ACC112 (cell line): ENCODE measurements at regions not wholly inside any gene's neighbourhood (a gene's known extent, or its start where the extent isn't known, plus 50 kb on each side); places are given as distances from the start of the nearest gene placed in this dataset.

Source experiments
- H2AFZ ChIP-seq: fragments of 200-600 bp; sonication (generic); one replicate; pipeline ENCODE4 v1.6.0; 2017; ENCODE audit warnings: antibody characterized with exemption, low read length; ENCODE audit not compliant: unreplicated experiment
- H3K27ac ChIP-seq: fragments of 200-600 bp; sonication (generic); 2 replicates; pipeline ENCODE4 v1.5.1; 2014; ENCODE audit warnings: low read depth, mild to moderate bottlenecking, antibody characterized with exemption, low read length, moderate library complexity
- H3K27me3 ChIP-seq: fragments of 200-600 bp; sonication (generic); 2 replicates; pipeline ENCODE4 v1.6.1; 2014; ENCODE audit warnings: mild to moderate bottlenecking, antibody characterized with exemption, low read length, moderate library complexity, mixed read lengths; ENCODE audit not compliant: insufficient read depth
- H3K36me3 ChIP-seq: fragments of 200-600 bp; sonication (generic); 2 replicates; pipeline ENCODE4 v1.6.1; 2016; ENCODE audit warnings: mild to moderate bottlenecking, antibody characterized with exemption, low read length, moderate library complexity, mixed read lengths; ENCODE audit not compliant: insufficient read depth
- H3K4me1 ChIP-seq: fragments of 200-600 bp; sonication (generic); one replicate; pipeline ENCODE4 v1.6.1; 2016; ENCODE audit warnings: low read length, mixed read lengths; ENCODE audit not compliant: insufficient read depth, unreplicated experiment, control insufficient read depth
- H3K4me3 ChIP-seq: fragments of 200-600 bp; sonication (generic); 2 replicates; pipeline ENCODE4 v1.5.1; 2014; ENCODE audit warnings: mild to moderate bottlenecking, low read depth, low read length
- H3K79me2 ChIP-seq: fragments of 200-600 bp; sonication (generic); one replicate; pipeline ENCODE4 v1.6.0; 2016; ENCODE audit warnings: low read length; ENCODE audit not compliant: control insufficient read depth, unreplicated experiment, insufficient read depth

DNA sequence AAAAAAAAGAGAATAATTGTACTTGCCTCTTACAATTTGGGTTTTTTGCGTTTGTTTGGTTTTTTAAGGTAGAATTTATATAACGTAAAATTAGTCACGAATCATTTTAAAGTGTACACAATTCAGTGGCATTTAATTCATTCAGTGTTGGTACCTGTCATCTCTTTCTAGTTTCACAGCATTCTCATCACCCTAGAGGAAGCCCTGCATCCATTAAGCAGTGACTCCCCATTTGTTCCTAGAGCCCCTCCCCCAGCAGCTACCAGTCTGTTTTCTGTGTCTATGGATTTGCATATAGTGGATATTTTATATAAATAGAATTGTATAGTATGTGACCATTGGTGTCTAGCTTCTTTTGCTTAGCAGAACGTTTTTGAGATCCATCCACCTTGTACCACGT lies 233.2 kb upstream of the FMN2 start:
- Histone ChIP-seq H3K36me3 (no peaks in the 10 kb centered on the region), H3K27me3 (no peaks in the 10 kb centered on the region), H3K4me1 (no peaks in the 10 kb centered on the region), H3K4me3 (no peak overlapping the region), H3K79me2 (no peaks in the 10 kb centered on the region), H3K27ac (no peak overlapping the region), H2AFZ (no peak overlapping the region)

DNA sequence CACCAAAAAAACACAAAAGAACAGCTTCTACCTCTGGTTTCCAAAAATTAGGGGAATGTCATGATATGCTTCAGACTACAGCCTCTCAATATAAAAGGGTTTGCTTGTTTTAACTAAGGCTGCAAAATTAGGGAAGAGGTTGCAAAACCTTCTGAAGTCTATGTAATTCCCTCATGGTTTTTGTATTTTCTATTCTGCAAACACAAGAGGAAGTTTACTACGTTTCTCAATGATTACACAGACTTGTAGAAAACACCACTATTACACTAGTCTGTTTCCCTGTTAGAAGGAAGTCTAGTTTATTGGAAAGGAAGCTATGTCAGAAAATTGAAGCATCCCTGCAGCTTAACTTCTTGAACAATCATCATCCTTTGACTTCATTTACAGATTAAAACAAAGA lies 229.7 kb upstream of the FMN2 start:
- Histone ChIP-seq H2AFZ (no peak overlapping the region), H3K4me1 (no peaks in the 10 kb centered on the region), H3K4me3 (no peak overlapping the region), H3K36me3 (no peaks in the 10 kb centered on the region), H3K27ac (no peak overlapping the region), H3K27me3 (no peaks in the 10 kb centered on the region), H3K79me2 (no peaks in the 10 kb centered on the region)

DNA sequence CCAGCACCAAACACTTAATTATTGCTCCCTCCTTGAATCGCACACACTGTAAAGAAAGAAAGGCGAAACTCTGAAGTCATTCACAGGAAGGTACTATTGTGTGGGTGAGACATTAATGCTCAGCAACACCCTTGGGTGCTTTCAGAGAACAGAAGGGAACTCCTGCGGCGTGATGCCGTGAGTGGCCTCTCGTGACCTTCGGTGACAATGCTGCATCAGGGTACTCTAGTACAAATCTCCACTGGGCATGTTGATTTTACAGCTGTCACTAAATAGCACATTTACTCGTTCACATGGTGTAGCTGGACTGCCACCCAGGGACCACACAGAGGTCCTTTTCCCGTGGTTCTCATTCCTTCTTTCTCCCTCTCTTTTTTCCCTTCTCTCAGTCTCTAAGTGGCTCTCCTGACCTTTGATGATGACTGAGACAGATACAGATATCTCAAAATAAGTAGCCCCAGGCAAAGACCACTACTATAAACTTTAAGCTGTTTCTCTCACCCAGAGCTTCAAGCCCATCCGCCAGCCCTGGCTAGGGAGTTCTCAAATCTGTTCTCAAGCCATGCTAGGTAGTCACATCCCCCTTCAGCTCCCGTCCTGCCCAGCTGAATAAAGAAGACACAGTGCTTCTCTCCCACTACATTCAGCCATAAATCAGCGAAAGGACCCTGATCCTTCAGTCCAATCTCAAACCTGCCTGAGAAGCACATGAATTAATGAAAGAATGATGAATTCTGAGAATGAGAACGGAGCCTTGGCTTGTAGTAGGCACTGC lies 223.4 kb upstream of the FMN2 start:
- 0 out of 2 replicates have a peak, but pooled peaks cover 6% of the 10 kb centered on the region for H3K27me3 ChIP-seq
- H3K79me2 ChIP-seq: no peaks in the 10 kb centered on the region
- no peaks in the 10 kb centered on the region for H3K4me1 ChIP-seq
- no peak overlapping the region for H2AFZ ChIP-seq
- H3K4me3 ChIP-seq: no peak overlapping the region
- no peak overlapping the region for H3K27ac ChIP-seq
- H3K36me3 ChIP-seq: no peaks in the 10 kb centered on the region

DNA sequence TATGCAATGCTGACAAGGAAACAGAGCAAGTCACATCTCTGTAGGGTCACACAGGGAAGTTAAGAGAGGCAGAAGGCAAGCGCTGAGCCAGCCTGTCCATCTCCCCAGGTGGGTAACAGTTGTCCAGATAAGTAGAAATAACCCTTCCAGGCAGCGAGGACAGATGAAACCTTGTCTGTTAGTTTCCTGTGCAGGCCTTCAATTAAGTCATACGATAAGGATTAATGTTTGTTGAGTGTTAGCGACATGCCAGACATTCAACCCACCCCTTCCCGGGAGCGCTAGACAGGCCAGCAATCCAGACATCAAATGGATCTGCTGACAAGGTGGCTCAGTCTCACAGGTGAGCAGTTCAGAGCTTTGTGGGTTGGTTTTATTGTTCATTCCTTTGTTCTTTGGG lies 221.5 kb upstream of the FMN2 start:
- Histone ChIP-seq H2AFZ (no peak overlapping the region), H3K4me3 (no peak overlapping the region), H3K79me2 (no peaks in the 10 kb centered on the region), H3K4me1 (no peaks in the 10 kb centered on the region), H3K27me3 (0 out of 2 replicates have a peak, but pooled peaks cover 6% of the 10 kb centered on the region), H3K36me3 (no peaks in the 10 kb centered on the region), H3K27ac (no peak overlapping the region)

DNA sequence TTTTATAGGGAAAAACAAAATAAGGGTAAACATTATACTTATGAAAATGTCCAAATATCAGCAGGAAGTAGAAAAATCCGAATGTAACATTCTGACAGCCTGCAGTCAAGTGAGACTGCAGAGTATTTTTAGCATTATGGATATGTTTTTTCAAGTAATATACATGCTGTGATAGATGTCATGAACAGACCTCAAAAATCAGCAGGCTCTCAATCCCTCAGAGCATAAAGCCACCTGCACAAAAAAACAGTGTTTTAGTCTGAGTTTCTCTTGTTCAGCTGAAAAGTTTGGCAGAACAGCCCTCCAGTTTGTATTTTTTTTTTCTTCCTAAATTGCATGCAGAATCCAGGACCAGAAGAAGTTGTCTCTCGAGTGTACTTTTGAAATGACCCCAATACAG lies 219.1 kb upstream of the FMN2 start:
- Histone ChIP-seq H2AFZ (no peak overlapping the region), H3K4me1 (no peaks in the 10 kb centered on the region), H3K36me3 (no peaks in the 10 kb centered on the region), H3K27me3 (0 out of 2 replicates have a peak, but pooled peaks cover 6% of the 10 kb centered on the region), H3K79me2 (no peaks in the 10 kb centered on the region), H3K27ac (no peak overlapping the region), H3K4me3 (no peak overlapping the region)

DNA sequence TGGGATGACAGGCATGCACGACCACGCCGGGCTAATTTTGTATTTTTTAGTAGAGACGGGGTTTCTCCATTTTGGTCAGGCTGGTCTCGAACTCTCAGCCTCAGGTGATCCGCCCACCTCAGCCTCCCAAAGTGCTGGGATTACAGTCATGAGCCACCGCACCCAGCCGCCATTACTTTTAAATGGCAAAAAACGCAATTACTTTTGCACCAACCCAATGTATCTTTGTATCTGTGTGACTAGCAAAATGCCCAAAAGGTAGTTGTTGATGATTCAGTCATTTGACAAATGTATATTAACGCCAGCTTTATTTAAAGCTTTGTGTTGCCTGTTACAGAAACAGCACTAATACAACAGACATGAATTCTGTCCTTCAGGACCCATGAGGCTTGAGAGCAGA lies 216.9 kb upstream of the FMN2 start:
- H3K36me3 ChIP-seq: no peaks in the 10 kb centered on the region
- no peaks in the 10 kb centered on the region for H3K79me2 ChIP-seq
- no peaks in the 10 kb centered on the region for H3K4me1 ChIP-seq
- H3K27ac ChIP-seq: no peak overlapping the region
- H2AFZ ChIP-seq: no peak overlapping the region
- no peaks in the 10 kb centered on the region for H3K27me3 ChIP-seq
- H3K4me3 ChIP-seq: no peak overlapping the region

DNA sequence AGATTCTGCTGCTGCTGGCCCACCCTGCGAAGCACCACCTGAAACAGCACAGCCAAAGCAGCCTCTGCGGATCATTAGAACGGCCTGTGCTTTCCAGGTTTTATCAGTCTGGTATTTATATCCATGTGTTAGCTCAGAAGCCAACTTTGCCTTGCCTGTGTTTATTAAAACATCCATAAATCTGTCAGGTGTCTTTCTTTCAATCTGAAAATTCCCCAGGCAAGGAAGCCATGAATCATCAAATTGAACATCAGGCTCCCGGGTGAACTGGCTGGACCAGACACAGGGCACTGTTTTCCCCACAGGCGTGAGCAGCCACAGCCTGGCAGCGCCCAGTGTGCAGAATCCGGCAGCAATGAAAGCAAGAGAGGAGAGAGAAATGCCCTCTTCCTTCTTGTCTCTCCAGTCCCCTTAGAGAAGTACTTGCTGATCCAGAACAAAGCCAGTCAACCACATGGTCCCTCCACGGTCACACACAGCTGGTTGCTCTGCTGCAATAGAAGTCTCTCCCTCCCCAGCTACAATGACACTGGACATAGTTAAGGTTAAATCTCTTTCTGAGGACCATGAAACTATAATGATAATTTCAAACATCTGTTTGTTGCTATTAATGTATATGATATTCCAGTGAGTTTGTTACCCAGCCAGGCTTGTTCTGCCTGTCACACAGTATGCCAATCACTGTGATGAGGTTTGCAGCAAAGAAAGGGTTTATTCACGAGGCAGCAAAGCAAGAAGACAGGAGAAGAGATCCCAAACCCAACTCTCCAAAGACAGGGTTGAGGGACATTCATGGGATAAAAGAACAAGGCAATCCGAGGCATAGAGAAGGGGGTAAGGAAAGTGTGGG lies 212.1 kb upstream of the FMN2 start:
- Histone ChIP-seq H3K27ac (no peak overlapping the region), H2AFZ (no peak overlapping the region), H3K79me2 (no peaks in the 10 kb centered on the region)

DNA sequence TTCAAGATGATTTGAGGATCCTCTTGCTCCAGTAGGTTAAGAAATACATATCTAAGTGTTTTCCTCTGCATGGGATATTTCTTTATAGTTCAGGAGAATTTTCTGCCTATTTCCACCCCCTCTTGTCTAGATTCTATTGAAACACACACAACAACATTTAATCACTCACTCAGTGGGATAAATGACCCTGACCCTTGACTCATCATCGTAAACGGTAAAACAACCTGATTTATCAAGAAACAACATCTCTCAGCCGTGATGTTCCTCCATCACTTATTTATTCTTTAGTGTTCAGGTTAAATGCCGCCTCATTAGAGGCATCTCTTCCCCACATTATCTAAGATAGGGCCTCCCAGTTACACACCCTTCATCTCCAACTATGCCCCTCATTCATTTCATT lies 208.7 kb upstream of the FMN2 start:
- Histone ChIP-seq H3K79me2 (no peaks in the 10 kb centered on the region), H3K4me1 (no peaks in the 10 kb centered on the region), H3K27ac (no peak overlapping the region), H2AFZ (no peak overlapping the region), H3K36me3 (no peaks in the 10 kb centered on the region), H3K27me3 (no peaks in the 10 kb centered on the region), H3K4me3 (no peak overlapping the region)

More for the DNA sequence above, 212.1 kb upstream of the FMN2 start:
- no peaks in the 10 kb centered on the region for H3K4me1 ChIP-seq
- H3K4me3 ChIP-seq: no peak overlapping the region
- H3K36me3 ChIP-seq: no peaks in the 10 kb centered on the region
- no peaks in the 10 kb centered on the region for H3K27me3 ChIP-seq

DNA sequence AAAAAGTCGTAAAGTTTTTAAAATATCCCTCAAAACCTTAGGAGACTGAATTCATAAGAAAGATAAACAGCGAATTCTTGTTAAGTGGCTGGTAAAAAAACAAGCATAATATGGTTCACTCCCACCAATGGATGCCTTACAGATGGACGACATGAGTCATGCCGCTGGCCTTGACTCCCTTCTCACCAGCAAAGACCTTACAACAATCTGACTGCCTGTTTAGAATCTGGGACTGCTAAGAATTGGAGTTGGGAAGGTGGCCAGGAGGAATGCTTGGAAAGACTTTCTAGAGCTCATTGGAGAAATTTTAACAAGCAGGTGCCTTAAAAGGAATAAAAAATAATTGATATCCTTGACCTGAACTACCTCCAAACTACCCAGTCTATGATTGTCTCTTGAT lies 206.9 kb upstream of the FMN2 start:
- H3K4me3 ChIP-seq: no peak overlapping the region
- H3K27ac ChIP-seq: no peak overlapping the region
- H3K79me2 ChIP-seq: no peaks in the 10 kb centered on the region
- no peaks in the 10 kb centered on the region for H3K27me3 ChIP-seq
- H2AFZ ChIP-seq: no peak overlapping the region
- H3K4me1 ChIP-seq: no peaks in the 10 kb centered on the region
- H3K36me3 ChIP-seq: no peaks in the 10 kb centered on the region

DNA sequence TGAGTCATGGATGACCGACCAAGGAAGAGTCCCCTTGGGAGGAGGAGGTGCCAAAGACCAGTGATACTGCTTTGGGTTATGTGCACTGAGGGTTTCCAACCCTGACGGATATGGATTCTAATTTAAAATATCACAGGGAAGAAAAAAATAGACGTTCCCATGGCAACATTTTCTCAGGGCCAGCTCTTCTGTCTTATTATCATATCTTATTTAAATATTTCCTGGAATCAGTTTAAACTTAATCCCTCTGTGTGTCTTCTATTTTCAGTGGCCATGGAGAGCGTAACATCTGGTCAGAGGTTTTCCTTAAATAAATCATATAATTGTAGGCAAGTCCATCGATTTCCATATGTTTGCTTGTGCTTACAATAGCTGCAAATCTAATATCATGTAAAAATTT lies 205.4 kb upstream of the FMN2 start:
- Histone ChIP-seq H3K36me3 (no peaks in the 10 kb centered on the region), H3K27me3 (no peaks in the 10 kb centered on the region), H3K79me2 (no peaks in the 10 kb centered on the region), H2AFZ (no peak overlapping the region), H3K4me3 (no peak overlapping the region), H3K4me1 (no peaks in the 10 kb centered on the region), H3K27ac (no peak overlapping the region)

DNA sequence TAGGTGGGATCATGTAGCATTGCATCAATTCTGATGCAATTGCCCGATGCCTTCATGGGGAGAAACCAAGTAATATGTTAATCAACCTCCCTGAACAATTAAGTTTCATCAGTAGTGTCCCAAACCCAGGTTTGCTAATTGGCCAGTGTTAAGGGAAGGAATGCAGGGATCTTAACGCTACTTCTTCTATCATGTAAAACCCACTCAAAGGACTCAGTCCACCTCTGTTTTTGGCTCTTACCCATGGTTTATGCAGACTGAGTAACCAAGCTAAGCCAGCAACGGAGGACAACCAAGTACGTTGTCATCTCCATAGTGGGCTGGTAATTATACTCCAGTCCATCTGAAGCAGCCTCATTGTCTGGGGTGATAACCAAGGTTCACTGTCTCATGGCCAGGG lies 203.0 kb upstream of the FMN2 start:
- no peaks in the 10 kb centered on the region for H3K79me2 ChIP-seq
- H3K27ac ChIP-seq: no peak overlapping the region
- H3K4me1 ChIP-seq: no peaks in the 10 kb centered on the region
- H3K36me3 ChIP-seq: no peaks in the 10 kb centered on the region
- no peak overlapping the region for H3K4me3 ChIP-seq
- peaks cover 9% of the 10 kb centered on the region for H3K27me3 ChIP-seq
- H2AFZ ChIP-seq: no peak overlapping the region
